H1 (cell line): ENCODE measurements at regions not wholly inside any gene's neighbourhood (a gene's known extent, or its start where the extent isn't known, plus 50 kb on each side); places are given as distances from the start of the nearest gene placed in this dataset.

Source experiments
- CTCF ChIA-PET: fragments of 300-600 bp; sonication (Branson Sonifier 250); formaldehyde crosslinking; loops from one replicate; lab custom pipeline; 2021; ENCODE audit not compliant: partially characterized antibody; lab: Charles Lee
- POLR2A ChIA-PET: fragments of 300-600 bp; sonication (Branson Sonifier 250); formaldehyde crosslinking; loops from one replicate; lab custom pipeline; 2021; ENCODE audit warnings: inconsistent platforms; ENCODE audit not compliant: partially characterized antibody; lab: Charles Lee
- DNase-seq, 2 experiments: peaks; one replicate each; pipeline versions ENCODE4 v3.0.0 to v3.0.0-alpha.2; 2010 to 2022; ENCODE audit warnings: low spot score in 2 of 2, low read depth in 1 of 2, mixed read lengths in 1 of 2
- FAIRE-seq: peaks from 2 replicates; lab custom pipeline; 2011; peaks lifted over from hg19 to GRCh38; lab: Jason Lieb, UNC
- H2AFZ ChIP-seq: 2 replicates; pipeline ENCODE4 v1.8.1; 2012; ENCODE audit warnings: low read length, inconsistent platforms
- H2AK5ac ChIP-seq: 2 replicates; pipeline ENCODE4 v1.6.1; 2013; ENCODE audit warnings: low read depth, low read length
- H2BK120ac ChIP-seq: replicated peaks from 2 replicates; pipeline ENCODE3; 2013; ENCODE audit warnings: low read depth, low read length, inconsistent platforms
- H2BK12ac ChIP-seq: 2 replicates; pipeline ENCODE4 v1.6.1; 2013; ENCODE audit warnings: low read depth, low read length
- H2BK15ac ChIP-seq: 2 replicates; pipeline ENCODE4 v1.6.1; 2013; ENCODE audit warnings: low read length
- H2BK20ac ChIP-seq: 2 replicates; pipeline ENCODE4 v1.6.1; 2013; ENCODE audit warnings: low read length
- H2BK5ac ChIP-seq: 2 replicates; pipeline ENCODE4 v1.6.1; 2013; ENCODE audit warnings: low read depth, low read length
- H3K14ac ChIP-seq: 2 replicates; pipeline ENCODE4 v1.6.1; 2013; ENCODE audit warnings: inconsistent platforms; ENCODE audit not compliant: insufficient read length
- H3K18ac ChIP-seq: 2 replicates; pipeline ENCODE4 v1.6.1; 2013; ENCODE audit warnings: low read length; ENCODE audit errors: extremely low read depth
- H3K23ac ChIP-seq: 2 replicates; pipeline ENCODE4 v1.6.1; 2013; ENCODE audit warnings: inconsistent platforms; ENCODE audit not compliant: insufficient read length
- H3K23me2 ChIP-seq: 2 replicates; pipeline ENCODE4 v1.6.1; 2013; ENCODE audit warnings: low read depth, low read length
- H3K27ac ChIP-seq: 2 replicates; pipeline ENCODE4 v1.6.1; 2011; ENCODE audit warnings: low read depth, low read length, inconsistent platforms
- H3K27me3 ChIP-seq, 4 experiments: replicated peaks in 1 of 4; 1 replicate in 1 of 4; 2 replicates in 3 of 4; pipeline versions ENCODE4 v1.6.1 to v1.8.1; 2011 to 2013; ENCODE audit warnings: low read length in 3 of 4, mild to moderate bottlenecking in 3 of 4, inconsistent platforms in 2 of 4, mixed read lengths in 2 of 4, moderate library complexity in 1 of 4; ENCODE audit not compliant: control insufficient read depth in 3 of 4, insufficient read depth in 3 of 4; ENCODE audit errors: extremely low read depth in 1 of 4
- H3K36me3 ChIP-seq, 4 experiments: 2 replicates each; pipeline versions ENCODE4 v1.6.1 to v1.8.1; 2011 to 2013; ENCODE audit warnings: mild to moderate bottlenecking in 4 of 4, low read length in 3 of 4, moderate library complexity in 2 of 4, control low read depth in 1 of 4, inconsistent platforms in 1 of 4; ENCODE audit not compliant: insufficient read depth in 4 of 4, control insufficient read depth in 2 of 4
- H3K4ac ChIP-seq: replicated peaks from 2 replicates; pipeline ENCODE3; 2013; ENCODE audit warnings: low read length, low read depth, mixed read lengths, inconsistent platforms; ENCODE audit not compliant: insufficient read length
- H3K4me1 ChIP-seq, 4 experiments: replicated peaks in 1 of 4; 1 replicate in 1 of 4; 2 replicates in 3 of 4; pipeline versions ENCODE4 v1.6.1 to v1.8.1; 2011 to 2013; ENCODE audit warnings: low read length in 3 of 4, inconsistent platforms in 2 of 4, mixed read lengths in 1 of 4; ENCODE audit not compliant: insufficient read depth in 4 of 4, control insufficient read depth in 3 of 4
- H3K4me2 ChIP-seq, 2 experiments: 2 replicates each; pipeline versions ENCODE4 v1.6.1 to v1.8.1; 2011 to 2013; ENCODE audit warnings: low read depth in 2 of 2, low read length in 2 of 2, control low read depth in 1 of 2, inconsistent platforms in 1 of 2, mild to moderate bottlenecking in 1 of 2; ENCODE audit not compliant: insufficient read depth in 1 of 2
- H3K4me3 ChIP-seq, 4 experiments: fragments of 200-600, 300-600 bp in 1 of 4; sonication (generic), shearing (Covaris generic), sonication (Bioruptor Twin) in 1 of 4; 2 replicates each; pipeline versions ENCODE4 v1.5.1 to v1.8.1; 2011 to 2016; ENCODE audit warnings: low read length in 4 of 4, low read depth in 3 of 4, control low read depth in 2 of 4, inconsistent platforms in 2 of 4, mild to moderate bottlenecking in 2 of 4, mixed read lengths in 1 of 4, moderate library complexity in 1 of 4; ENCODE audit not compliant: insufficient read depth in 2 of 4; ENCODE audit errors: extremely low read depth in 1 of 4
- H3K56ac ChIP-seq: replicated peaks from 2 replicates; pipeline ENCODE3; 2013; ENCODE audit warnings: low read depth, mild to moderate bottlenecking, mixed read lengths, low read length, inconsistent platforms; ENCODE audit not compliant: insufficient read length
- H3K79me1 ChIP-seq: 2 replicates; pipeline ENCODE4 v1.6.1; 2013; ENCODE audit warnings: low read depth, low read length, control low read depth
- H3K79me2 ChIP-seq, 2 experiments: 2 replicates each; pipeline versions ENCODE4 v1.6.1 to v1.8.1; 2012 to 2013; ENCODE audit warnings: low read length in 2 of 2, mild to moderate bottlenecking in 2 of 2, inconsistent platforms in 1 of 2; ENCODE audit not compliant: insufficient read depth in 2 of 2, control insufficient read depth in 1 of 2
- H3K9ac ChIP-seq, 4 experiments: replicated peaks in 1 of 4; 1 replicate in 1 of 4; 2 replicates in 3 of 4; pipeline versions ENCODE4 v1.6.1 to v1.8.1; 2011 to 2013; ENCODE audit warnings: low read depth in 3 of 4, low read length in 3 of 4, control low read depth in 2 of 4, mild to moderate bottlenecking in 2 of 4, moderate library complexity in 2 of 4, inconsistent platforms in 1 of 4; ENCODE audit errors: extremely low read depth in 1 of 4
- H3K9me3 ChIP-seq, 2 experiments: 2 replicates each; pipeline versions ENCODE4 v1.6.1 to v1.8.1; 2012 to 2013; ENCODE audit warnings: mild to moderate bottlenecking in 2 of 2, moderate library complexity in 2 of 2, control low read depth in 1 of 2, inconsistent platforms in 1 of 2, low read depth in 1 of 2, low read length in 1 of 2, mixed read lengths in 1 of 2; ENCODE audit not compliant: insufficient read depth in 2 of 2
- H4K20me1 ChIP-seq, 2 experiments: replicated peaks in 1 of 2; 2 replicates each; pipeline versions ENCODE3 to v1.8.1; 2011 to 2013; ENCODE audit warnings: inconsistent platforms in 2 of 2, low read length in 2 of 2, mild to moderate bottlenecking in 1 of 2; ENCODE audit not compliant: insufficient read depth in 2 of 2, control insufficient read depth in 1 of 2
- H4K5ac ChIP-seq: 2 replicates; pipeline ENCODE4 v1.6.1; 2013; ENCODE audit warnings: low read length, low read depth, mixed read lengths, inconsistent platforms; ENCODE audit not compliant: insufficient read length
- H4K8ac ChIP-seq: 2 replicates; pipeline ENCODE4 v1.8.0; 2013; ENCODE audit warnings: mild to moderate bottlenecking, moderate library complexity, low read length, inconsistent platforms; ENCODE audit not compliant: insufficient read depth; ENCODE audit errors: extremely low read depth
- H4K91ac ChIP-seq: replicated peaks from 2 replicates; pipeline ENCODE3; 2013; ENCODE audit warnings: low read length, mixed read lengths, inconsistent platforms; ENCODE audit not compliant: insufficient read length
- ASH2L ChIP-seq: fragments of 200-600, 300-600 bp; sonication (generic); IDR thresholded peaks from one replicate; pipeline ENCODE4 v1.7.1; 2017; ENCODE audit warnings: low read length
- BRCA1 ChIP-seq: IDR thresholded peaks from 2 replicates; pipeline ENCODE4 v1.6.1; 2012; ENCODE audit warnings: low read depth, low read length, improper control_type of control experiment
- EZH2 ChIP-seq: fragments of 200-600 bp; sonication (generic); IDR thresholded peaks from 2 replicates; pipeline ENCODE4 v1.7.1; 2012; ENCODE audit warnings: low read depth, mild to moderate bottlenecking, moderate library complexity, low read length, inconsistent platforms; ENCODE audit not compliant: severe bottlenecking
- KDM4A ChIP-seq: IDR thresholded peaks from one replicate; pipeline ENCODE4 v1.7.1; 2012; ENCODE audit warnings: low read depth, mild to moderate bottlenecking, moderate library complexity, low read length, inconsistent platforms; ENCODE audit not compliant: severe bottlenecking
- PHF8 ChIP-seq: fragments of 200-600 bp; sonication (generic); conservative IDR thresholded peaks from 2 replicates; pipeline ENCODE4 v1.7.1; 2012; ENCODE audit warnings: low read depth, mild to moderate bottlenecking, inconsistent platforms, low read length, moderate library complexity
- SUZ12 ChIP-seq: fragments of 200-600 bp; sonication (generic); IDR thresholded peaks from 2 replicates; pipeline ENCODE4 v1.6.1; 2012; ENCODE audit warnings: mild to moderate bottlenecking, inconsistent platforms, low read length, moderate library complexity, mixed read lengths
- TAF7 ChIP-seq: optimal IDR thresholded peaks from 2 replicates; pipeline ENCODE3; 2011; ENCODE audit warnings: low read depth, mild to moderate bottlenecking, inconsistent platforms, low read length, moderate library complexity, borderline replicate concordance
- TEAD4 ChIP-seq: IDR thresholded peaks from 2 replicates; pipeline ENCODE4 v1.6.1; 2012; ENCODE audit warnings: low read depth, low read length, inconsistent platforms, mixed read lengths
- YY1 ChIP-seq: IDR thresholded peaks from 2 replicates; pipeline ENCODE4 v1.6.1; 2011; ENCODE audit warnings: low read depth, mild to moderate bottlenecking, low read length
- ZNF274 ChIP-seq: IDR thresholded peaks from 2 replicates; pipeline ENCODE4 v1.7.0; 2012; ENCODE audit warnings: low read length, borderline replicate concordance; ENCODE audit errors: extremely low read depth
- WGBS, 2 experiments: shearing (Covaris generic) in 1 of 2; methylation state at CpG; one replicate each; pipeline versions ENCODE4 v1.1.6 to v1.1.7; 2013 to 2015; ENCODE audit warnings: low lambda C conversion rate in 2 of 2, mixed read lengths in 2 of 2, inconsistent platforms in 1 of 2, low coverage in 1 of 2, missing lambda C conversion rate in 1 of 2; ENCODE audit not compliant: insufficient replicate concordance in 2 of 2, insufficient coverage in 1 of 2, insufficient read length in 1 of 2; ENCODE audit errors: extremely low coverage in 1 of 2, missing lambda C conversion rate in 1 of 2; 5-methylcytosine and 5-hydroxymethylcytosine counted together
- TF ChIP-seq, protein P1 (sequence below): IDR thresholded peaks from 2 replicates; pipeline ENCODE4 v1.6.1; 2011; ENCODE audit warnings: low read length, improper control_type of control experiment
- TF ChIP-seq, protein P2 (sequence below): IDR thresholded peaks from 2 replicates; pipeline ENCODE4 v1.6.1; 2012; ENCODE audit warnings: low read length, inconsistent platforms

DNA sequence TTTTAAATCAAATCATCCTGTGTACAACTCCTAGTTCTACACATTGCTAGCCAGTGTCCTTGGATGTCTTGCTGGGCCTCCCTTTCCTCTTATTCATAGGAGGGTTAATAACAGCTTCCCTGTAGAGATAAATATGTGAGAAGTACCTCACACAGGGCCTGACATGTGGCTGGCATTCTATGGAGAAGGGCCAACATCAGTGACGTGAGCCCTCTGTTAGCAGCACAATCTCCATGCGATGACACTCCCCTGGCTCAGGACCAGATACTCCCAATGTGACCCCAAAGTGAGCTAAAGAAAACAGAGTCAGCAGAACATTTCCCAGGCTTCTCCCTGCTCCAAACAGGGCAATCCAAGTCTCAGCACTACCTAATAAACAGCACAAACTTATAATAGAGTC lies 818.4 kb downstream of the DIAPH3 start:
- no peak overlapping the region for H3K14ac ChIP-seq
- no peak overlapping the region for H2BK15ac ChIP-seq
- no peak overlapping the region for H2BK120ac ChIP-seq
- FAIRE-seq (no peak), DNase-seq (no peak)
- no peak overlapping the region for H3K23ac ChIP-seq
- H3K4me3 ChIP-seq, result no peak overlapping the region
- H3K9me3 ChIP-seq, result no peaks in the 10 kb centered on the region
- H3K56ac ChIP-seq, result no peak overlapping the region
- H4K8ac ChIP-seq, result no peak overlapping the region
- POLR2A ChIA-PET, result no interaction called here
- no peak overlapping the region for H2BK20ac ChIP-seq
- H3K18ac ChIP-seq, result no peak overlapping the region
- H2BK12ac ChIP-seq, result no peak overlapping the region
- H4K5ac ChIP-seq, result no peak overlapping the region
- no peak overlapping the region for H2AFZ ChIP-seq
- WGBS, 2 experiments, result 56% methylated on average over 2 of the region's 2 CpGs; no CpG with 5 or more reads in 1 of the 2 experiments
- no peaks in the 10 kb centered on the region for H3K4me1 ChIP-seq
- no peak overlapping the region for H2BK5ac ChIP-seq
- no peaks in the 10 kb centered on the region for H4K20me1 ChIP-seq
- no peak overlapping the region for H3K4ac ChIP-seq
- H3K27me3 ChIP-seq, result no peaks in the 10 kb centered on the region
- H4K91ac ChIP-seq, result no peak overlapping the region
- CTCF ChIA-PET, result interaction anchor here (0.6 to 1.1 kb wide), 3 partner anchors 28 to 140 kb away, joined by 3 read pairs; no protein-coding TSS in a partner anchor
- H3K4me2 ChIP-seq, result no peak overlapping the region
- H3K79me1 ChIP-seq, result no peaks in the 10 kb centered on the region
- H3K23me2 ChIP-seq, result no peaks in the 10 kb centered on the region
- H3K79me2 ChIP-seq, result no peaks in the 10 kb centered on the region
- no peaks in the 10 kb centered on the region for H3K36me3 ChIP-seq
- H3K9ac ChIP-seq, result no peak overlapping the region
- no peak overlapping the region for H3K27ac ChIP-seq
- H2AK5ac ChIP-seq, result no peak overlapping the region
- TF ChIP-seq EZH2, result no peak
- TF ChIP-seq ASH2L, result no peak
- TF ChIP-seq, protein P1, sequence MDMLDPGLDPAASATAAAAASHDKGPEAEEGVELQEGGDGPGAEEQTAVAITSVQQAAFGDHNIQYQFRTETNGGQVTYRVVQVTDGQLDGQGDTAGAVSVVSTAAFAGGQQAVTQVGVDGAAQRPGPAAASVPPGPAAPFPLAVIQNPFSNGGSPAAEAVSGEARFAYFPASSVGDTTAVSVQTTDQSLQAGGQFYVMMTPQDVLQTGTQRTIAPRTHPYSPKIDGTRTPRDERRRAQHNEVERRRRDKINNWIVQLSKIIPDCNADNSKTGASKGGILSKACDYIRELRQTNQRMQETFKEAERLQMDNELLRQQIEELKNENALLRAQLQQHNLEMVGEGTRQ, result no peak
- no peak for TF ChIP-seq KDM4A
- TF ChIP-seq SUZ12, result no peak
- no peak for TF ChIP-seq TEAD4
- TF ChIP-seq PHF8, result no peak
- no peak for TF ChIP-seq YY1
- TF ChIP-seq, protein P2, sequence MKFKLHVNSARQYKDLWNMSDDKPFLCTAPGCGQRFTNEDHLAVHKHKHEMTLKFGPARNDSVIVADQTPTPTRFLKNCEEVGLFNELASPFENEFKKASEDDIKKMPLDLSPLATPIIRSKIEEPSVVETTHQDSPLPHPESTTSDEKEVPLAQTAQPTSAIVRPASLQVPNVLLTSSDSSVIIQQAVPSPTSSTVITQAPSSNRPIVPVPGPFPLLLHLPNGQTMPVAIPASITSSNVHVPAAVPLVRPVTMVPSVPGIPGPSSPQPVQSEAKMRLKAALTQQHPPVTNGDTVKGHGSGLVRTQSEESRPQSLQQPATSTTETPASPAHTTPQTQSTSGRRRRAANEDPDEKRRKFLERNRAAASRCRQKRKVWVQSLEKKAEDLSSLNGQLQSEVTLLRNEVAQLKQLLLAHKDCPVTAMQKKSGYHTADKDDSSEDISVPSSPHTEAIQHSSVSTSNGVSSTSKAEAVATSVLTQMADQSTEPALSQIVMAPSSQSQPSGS, result no peak
- no peak for TF ChIP-seq TAF7
- TF ChIP-seq BRCA1, result no peak
- no peak for TF ChIP-seq ZNF274
